Hepatocyte (in vitro differentiated cells): ENCODE measurements at regions not wholly inside any gene's neighbourhood (a gene's known extent, or its start where the extent isn't known, plus 50 kb on each side); places are given as distances from the start of the nearest gene placed in this dataset.

Source experiments
- DNase-seq: peaks from one replicate; pipeline ENCODE4 v3.0.0-alpha.2; 2016; ENCODE audit warnings: low spot score
- H2AFZ ChIP-seq: fragments of 200-600 bp; sonication (generic); 2 replicates; pipeline ENCODE4 v1.6.0; 2016; ENCODE audit warnings: antibody characterized with exemption, mild to moderate bottlenecking
- H3K27ac ChIP-seq: fragments of 200-600 bp; sonication (generic); 2 replicates; pipeline ENCODE4 v1.5.1; 2016; ENCODE audit warnings: mild to moderate bottlenecking
- H3K27me3 ChIP-seq: fragments of 200-600 bp; sonication (generic); 2 replicates; pipeline ENCODE4 v1.6.1; 2016
- H3K36me3 ChIP-seq: fragments of 200-600 bp; sonication (generic); replicated peaks from 2 replicates; pipeline ENCODE4 v1.5.1; 2016; ENCODE audit warnings: low read depth; ENCODE audit not compliant: insufficient read depth
- H3K4me1 ChIP-seq: fragments of 200-600 bp; sonication (generic); 2 replicates; pipeline ENCODE4 v1.5.1; 2016; ENCODE audit warnings: mild to moderate bottlenecking, moderate library complexity; ENCODE audit not compliant: insufficient read depth
- H3K4me2 ChIP-seq: fragments of 200-600 bp; sonication (generic); 2 replicates; pipeline ENCODE4 v1.6.0; 2016
- H3K4me3 ChIP-seq: fragments of 200-600 bp; sonication (generic); 2 replicates; pipeline ENCODE4 v1.5.1; 2016; ENCODE audit warnings: mild to moderate bottlenecking
- H3K79me2 ChIP-seq: fragments of 200-600 bp; sonication (generic); 2 replicates; pipeline ENCODE4 v1.6.0; 2017; ENCODE audit warnings: mild to moderate bottlenecking
- H3K9me2 ChIP-seq: fragments of 200-600 bp; sonication (generic); replicated peaks from 2 replicates; pipeline ENCODE4 v1.6.0; 2017; ENCODE audit warnings: mild to moderate bottlenecking; ENCODE audit not compliant: insufficient read depth
- H3K9me3 ChIP-seq: fragments of 200-600 bp; sonication (generic); 2 replicates; pipeline ENCODE4 v1.5.1; 2016; ENCODE audit warnings: low read depth, mild to moderate bottlenecking
- H4K20me1 ChIP-seq: fragments of 200-600 bp; sonication (generic); 2 replicates; pipeline ENCODE4 v1.6.0; 2016; ENCODE audit warnings: mild to moderate bottlenecking; ENCODE audit not compliant: insufficient read depth, poor library complexity, severe bottlenecking
- EZH2 ChIP-seq: fragments of 200-600 bp; sonication (generic); IDR thresholded peaks from 2 replicates; pipeline ENCODE4 v1.6.1; 2016; ENCODE audit warnings: antibody characterized with exemption, mild to moderate bottlenecking, borderline replicate concordance
- EZH2phosphoT487 ChIP-seq: fragments of 200-600 bp; sonication (generic); IDR thresholded peaks from one replicate; pipeline ENCODE4 v1.6.1; 2018; ENCODE audit warnings: antibody characterized with exemption, mild to moderate bottlenecking, low read depth, moderate library complexity; ENCODE audit not compliant: unreplicated experiment, severe bottlenecking
- WGBS: methylation state at CpG from one replicate; pipeline ENCODE4 v1.1.6; 2016; ENCODE audit warnings: low lambda C conversion rate; ENCODE audit errors: missing lambda C conversion rate; 5-methylcytosine and 5-hydroxymethylcytosine counted together
- TF ChIP-seq, protein P1 (sequence below): fragments of 200-600 bp; sonication (generic); IDR thresholded peaks from 2 replicates; pipeline ENCODE4 v1.5.1; 2016; ENCODE audit warnings: antibody characterized with exemption, mild to moderate bottlenecking; ENCODE audit not compliant: poor library complexity

DNA sequence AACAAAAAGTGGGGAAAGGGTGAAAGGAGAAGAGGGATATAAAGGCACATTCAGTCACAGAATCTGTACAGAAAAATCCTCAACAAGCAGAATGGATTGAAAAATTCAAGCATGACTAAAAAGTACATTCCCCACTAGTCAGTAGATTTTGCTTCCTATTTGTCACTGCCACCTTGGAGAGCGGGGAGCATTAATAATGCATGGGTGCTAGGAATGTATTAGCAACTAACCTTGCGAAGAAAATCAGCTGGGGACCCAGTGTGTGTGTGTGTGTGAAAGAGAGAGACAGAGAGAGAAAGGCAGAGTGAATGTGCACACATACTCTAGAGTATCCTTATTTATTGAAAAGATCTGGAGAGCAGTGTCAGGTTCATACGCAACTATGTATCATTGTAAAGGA, 968.7 kb upstream of the ZEB2 start:
- no peak for DNase-seq
- H3K4me3 ChIP-seq, result no peak overlapping the region
- no peak overlapping the region for H3K27ac ChIP-seq
- H3K79me2 ChIP-seq, result no peaks in the 10 kb centered on the region
- no peaks in the 10 kb centered on the region for H3K27me3 ChIP-seq
- TF ChIP-seq, protein P1, sequence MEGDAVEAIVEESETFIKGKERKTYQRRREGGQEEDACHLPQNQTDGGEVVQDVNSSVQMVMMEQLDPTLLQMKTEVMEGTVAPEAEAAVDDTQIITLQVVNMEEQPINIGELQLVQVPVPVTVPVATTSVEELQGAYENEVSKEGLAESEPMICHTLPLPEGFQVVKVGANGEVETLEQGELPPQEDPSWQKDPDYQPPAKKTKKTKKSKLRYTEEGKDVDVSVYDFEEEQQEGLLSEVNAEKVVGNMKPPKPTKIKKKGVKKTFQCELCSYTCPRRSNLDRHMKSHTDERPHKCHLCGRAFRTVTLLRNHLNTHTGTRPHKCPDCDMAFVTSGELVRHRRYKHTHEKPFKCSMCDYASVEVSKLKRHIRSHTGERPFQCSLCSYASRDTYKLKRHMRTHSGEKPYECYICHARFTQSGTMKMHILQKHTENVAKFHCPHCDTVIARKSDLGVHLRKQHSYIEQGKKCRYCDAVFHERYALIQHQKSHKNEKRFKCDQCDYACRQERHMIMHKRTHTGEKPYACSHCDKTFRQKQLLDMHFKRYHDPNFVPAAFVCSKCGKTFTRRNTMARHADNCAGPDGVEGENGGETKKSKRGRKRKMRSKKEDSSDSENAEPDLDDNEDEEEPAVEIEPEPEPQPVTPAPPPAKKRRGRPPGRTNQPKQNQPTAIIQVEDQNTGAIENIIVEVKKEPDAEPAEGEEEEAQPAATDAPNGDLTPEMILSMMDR, result no peak
- no peak for TF ChIP-seq EZH2
- TF ChIP-seq EZH2phosphoT487, result no peak
- 94% methylated on average over 3 of the region's 3 CpGs for WGBS
- no peaks in the 10 kb centered on the region for H3K9me3 ChIP-seq
- H2AFZ ChIP-seq, result no peak overlapping the region
- H3K9me2 ChIP-seq, result no peaks in the 10 kb centered on the region
- H4K20me1 ChIP-seq, result no peaks in the 10 kb centered on the region
- no peaks in the 10 kb centered on the region for H3K4me1 ChIP-seq
- no peak overlapping the region for H3K4me2 ChIP-seq
- no peaks in the 10 kb centered on the region for H3K36me3 ChIP-seq

DNA sequence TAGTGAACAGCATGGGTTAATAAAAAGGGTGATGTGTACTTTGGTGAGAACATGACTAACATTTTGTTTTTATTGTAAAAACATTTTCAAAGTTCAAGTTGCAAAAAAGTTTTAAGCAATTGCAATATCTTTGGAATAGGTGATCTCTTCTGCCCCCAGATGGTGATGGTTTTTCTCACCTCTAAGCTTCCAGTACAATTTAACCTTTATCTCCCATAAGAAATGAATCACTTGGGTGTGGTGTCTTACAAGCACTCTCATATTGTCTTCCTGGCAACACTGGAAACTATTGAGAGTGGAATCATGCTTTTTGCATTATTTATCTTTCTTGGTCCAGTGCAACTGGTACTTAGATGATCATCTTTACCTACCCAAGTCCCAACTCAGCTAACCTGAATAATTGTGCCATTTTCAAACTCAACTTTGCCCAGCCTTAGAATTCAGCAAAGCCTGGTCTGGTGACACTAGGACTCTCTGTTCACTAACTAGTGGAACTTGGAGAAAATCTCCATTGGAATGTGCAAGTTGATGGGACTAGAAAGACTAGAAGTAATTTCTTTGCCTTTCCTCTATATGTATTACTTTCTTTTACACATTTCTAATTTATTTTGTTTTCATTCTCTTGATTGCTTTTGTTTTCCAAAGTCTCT, 964.7 kb upstream of the ZEB2 start:
- Histone ChIP-seq H3K4me3 (no peak overlapping the region), H2AFZ (no peak overlapping the region), H3K9me3 (no peaks in the 10 kb centered on the region), H3K4me2 (no peak overlapping the region), H3K4me1 (no peaks in the 10 kb centered on the region), H3K9me2 (no peaks in the 10 kb centered on the region), H3K27ac (no peak overlapping the region), H4K20me1 (no peaks in the 10 kb centered on the region), H3K79me2 (no peaks in the 10 kb centered on the region), H3K36me3 (no peaks in the 10 kb centered on the region), H3K27me3 (no peaks in the 10 kb centered on the region)
- peak; percentile 21 for DNase-seq
- TF ChIP-seq, protein P1, result peak; percentile 35
- no peak for TF ChIP-seq EZH2phosphoT487

DNA sequence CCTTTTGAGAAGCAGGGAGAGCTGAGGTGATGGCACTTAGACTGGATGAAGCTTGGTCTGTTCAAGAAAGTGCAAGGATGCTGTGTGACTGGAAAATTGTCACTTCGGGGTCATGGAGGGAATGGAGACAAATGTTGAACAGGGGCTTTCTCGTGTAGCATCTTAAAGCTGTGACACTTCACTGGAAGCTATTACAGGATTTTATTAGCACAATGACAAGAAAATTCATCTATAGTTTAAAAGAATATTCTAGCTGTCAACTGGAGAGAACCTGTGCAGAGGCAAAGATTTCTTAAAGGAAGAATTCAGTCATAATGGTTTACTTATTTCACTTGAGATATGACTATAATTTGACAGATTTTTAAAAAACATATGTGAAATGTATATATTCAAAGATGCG, 963.9 kb upstream of the ZEB2 start:
- TF ChIP-seq EZH2, result no peak
- TF ChIP-seq EZH2phosphoT487, result no peak
- TF ChIP-seq, protein P1, result no peak
- H3K36me3 ChIP-seq, result no peaks in the 10 kb centered on the region
- H3K27me3 ChIP-seq, result no peaks in the 10 kb centered on the region
- H3K9me3 ChIP-seq, result no peaks in the 10 kb centered on the region
- H3K9me2 ChIP-seq, result no peaks in the 10 kb centered on the region
- H3K79me2 ChIP-seq, result no peaks in the 10 kb centered on the region
- H3K4me1 ChIP-seq, result no peaks in the 10 kb centered on the region
- WGBS, result 89% methylated on average over 3 of the region's 3 CpGs
- no peak overlapping the region for H3K4me2 ChIP-seq
- no peak overlapping the region for H3K27ac ChIP-seq
- DNase-seq, result no peak
- no peak overlapping the region for H2AFZ ChIP-seq
- H3K4me3 ChIP-seq, result no peak overlapping the region
- no peaks in the 10 kb centered on the region for H4K20me1 ChIP-seq
